ENCODE measurements at regions not wholly inside any gene's neighbourhood (a gene's known extent, or its start where the extent isn't known, plus 50 kb on each side); places are given as distances from the start of the nearest gene placed in this dataset.
A peak's percentile ranks its signal among the peaks of the same experiment; 100 is the strongest.

- H3K27me3 ChIP-seq (ENCODE audit: low read depth, low read length), result no peaks in the 10 kb centered on the region
- peaks cover 0 to 37% of the 10 kb centered on the region in 2 donors for H3K4me1 ChIP-seq (ENCODE audit: control insufficient read depth in 1 of 2, insufficient read depth in 2 of 2, low read length in 2 of 2)
- H3K27ac ChIP-seq (ENCODE audit: low read length), result no peak overlapping the region
- H3K36me3 ChIP-seq (ENCODE audit: control insufficient read depth in 1 of 2, insufficient read depth in 2 of 2, low read length in 2 of 2), result no peaks in the 10 kb centered on the region
- H3K4me3 ChIP-seq (ENCODE audit: low read depth in 1 of 2, low read length in 2 of 2), result no peak overlapping the region
- H3K9me3 ChIP-seq (ENCODE audit: control insufficient read depth in 1 of 2, low read length in 2 of 2), result no peaks in the 10 kb centered on the region
Observed at GRCh38 chr12:19882346-19882745, 443.1 kb downstream of the AEBP2 start.

- no peaks in the 10 kb centered on the region for H3K27me3 ChIP-seq (ENCODE audit: low read depth, low read length)
- H3K4me3 ChIP-seq (ENCODE audit: low read depth in 1 of 2, low read length in 2 of 2), result no peak overlapping the region
- no peaks in the 10 kb centered on the region for H3K36me3 ChIP-seq (ENCODE audit: control insufficient read depth in 1 of 2, insufficient read depth in 2 of 2, low read length in 2 of 2)
- peaks cover 0 to 37% of the 10 kb centered on the region in 2 donors for H3K4me1 ChIP-seq (ENCODE audit: control insufficient read depth in 1 of 2, insufficient read depth in 2 of 2, low read length in 2 of 2)
- peak overlapping the region; percentile 21 for H3K27ac ChIP-seq (ENCODE audit: low read length)
- no peaks in the 10 kb centered on the region for H3K9me3 ChIP-seq (ENCODE audit: control insufficient read depth in 1 of 2, low read length in 2 of 2)
Observed at GRCh38 chr12:19884021-19884492, 444.8 kb downstream of the AEBP2 start.

- Histone ChIP-seq H3K9me3 (ENCODE audit: control insufficient read depth in 1 of 2, low read length in 2 of 2) (no peaks in the 10 kb centered on the region), H3K36me3 (ENCODE audit: control insufficient read depth in 1 of 2, insufficient read depth in 2 of 2, low read length in 2 of 2) (no peaks in the 10 kb centered on the region), H3K4me3 (ENCODE audit: low read depth in 1 of 2, low read length in 2 of 2) (no peak overlapping the region), H3K4me1 (ENCODE audit: control insufficient read depth in 1 of 2, insufficient read depth in 2 of 2, low read length in 2 of 2) (peaks cover 0 to 37% of the 10 kb centered on the region in 2 donors), H3K27ac (ENCODE audit: low read length) (peak overlapping the region; percentile 48), H3K27me3 (ENCODE audit: low read depth, low read length) (no peaks in the 10 kb centered on the region)
Observed at GRCh38 chr12:19885093-19885812, 446.0 kb downstream of the AEBP2 start.

GRCh38 chr12:19886065-19886464, 446.8 kb downstream of the AEBP2 start:
- peak overlapping the region; percentile 48 for H3K27ac ChIP-seq (ENCODE audit: low read length)

GRCh38 chr12:19886639-19887064, 447.4 kb downstream of the AEBP2 start:
- peaks cover 0 to 31% of the 10 kb centered on the region in 2 donors for H3K4me1 ChIP-seq (ENCODE audit: control insufficient read depth in 1 of 2, insufficient read depth in 2 of 2, low read length in 2 of 2)

More at GRCh38 chr12:19886065-19886464, 446.8 kb downstream of the AEBP2 start:
- H3K27me3 ChIP-seq (ENCODE audit: low read depth, low read length), result no peaks in the 10 kb centered on the region
- H3K36me3 ChIP-seq (ENCODE audit: control insufficient read depth in 1 of 2, insufficient read depth in 2 of 2, low read length in 2 of 2), result no peaks in the 10 kb centered on the region
- H3K4me3 ChIP-seq (ENCODE audit: low read depth in 1 of 2, low read length in 2 of 2), result peak overlapping the region in 1 of 2 donors; percentile 1
- H3K9me3 ChIP-seq (ENCODE audit: control insufficient read depth in 1 of 2, low read length in 2 of 2), result no peaks in the 10 kb centered on the region
- H3K4me1 ChIP-seq (ENCODE audit: control insufficient read depth in 1 of 2, insufficient read depth in 2 of 2, low read length in 2 of 2), result peaks cover 0 to 31% of the 10 kb centered on the region in 2 donors

GRCh38 chr12:19890024-19890423, 450.7 kb downstream of the AEBP2 start:
- no peak overlapping the region for H3K4me3 ChIP-seq (ENCODE audit: low read depth in 1 of 2, low read length in 2 of 2)
- H3K9me3 ChIP-seq (ENCODE audit: control insufficient read depth in 1 of 2, low read length in 2 of 2), result no peaks in the 10 kb centered on the region
- H3K4me1 ChIP-seq (ENCODE audit: control insufficient read depth in 1 of 2, insufficient read depth in 2 of 2, low read length in 2 of 2), result peaks cover 0 to 12% of the 10 kb centered on the region in 2 donors
- no peak overlapping the region for H3K27ac ChIP-seq (ENCODE audit: low read length)
- no peaks in the 10 kb centered on the region for H3K27me3 ChIP-seq (ENCODE audit: low read depth, low read length)
- no peaks in the 10 kb centered on the region for H3K36me3 ChIP-seq (ENCODE audit: control insufficient read depth in 1 of 2, insufficient read depth in 2 of 2, low read length in 2 of 2)

More at GRCh38 chr12:19886639-19887064, 447.4 kb downstream of the AEBP2 start:
- H3K36me3 ChIP-seq (ENCODE audit: control insufficient read depth in 1 of 2, insufficient read depth in 2 of 2, low read length in 2 of 2), result no peaks in the 10 kb centered on the region
- H3K27ac ChIP-seq (ENCODE audit: low read length), result peak overlapping the region; percentile 48
- no peaks in the 10 kb centered on the region for H3K9me3 ChIP-seq (ENCODE audit: control insufficient read depth in 1 of 2, low read length in 2 of 2)
- peak overlapping the region in 1 of 2 donors; percentile 1 for H3K4me3 ChIP-seq (ENCODE audit: low read depth in 1 of 2, low read length in 2 of 2)
- no peaks in the 10 kb centered on the region for H3K27me3 ChIP-seq (ENCODE audit: low read depth, low read length)

- H3K36me3 ChIP-seq (ENCODE audit: control insufficient read depth in 1 of 2, insufficient read depth in 2 of 2, low read length in 2 of 2), result no peaks in the 10 kb centered on the region
- no peaks in the 10 kb centered on the region for H3K27me3 ChIP-seq (ENCODE audit: low read depth, low read length)
- H3K27ac ChIP-seq (ENCODE audit: low read length), result no peak overlapping the region
- no peak overlapping the region for H3K4me3 ChIP-seq (ENCODE audit: low read depth in 1 of 2, low read length in 2 of 2)
- no peaks in the 10 kb centered on the region for H3K4me1 ChIP-seq (ENCODE audit: control insufficient read depth in 1 of 2, insufficient read depth in 2 of 2, low read length in 2 of 2)
- H3K9me3 ChIP-seq (ENCODE audit: control insufficient read depth in 1 of 2, low read length in 2 of 2), result no peaks in the 10 kb centered on the region
Observed at GRCh38 chr12:19891936-19892591, 452.8 kb downstream of the AEBP2 start.

- no peaks in the 10 kb centered on the region for H3K27me3 ChIP-seq (ENCODE audit: low read depth, low read length)
- H3K27ac ChIP-seq (ENCODE audit: low read length), result no peak overlapping the region
- H3K36me3 ChIP-seq (ENCODE audit: control insufficient read depth in 1 of 2, insufficient read depth in 2 of 2, low read length in 2 of 2), result no peaks in the 10 kb centered on the region
- H3K4me3 ChIP-seq (ENCODE audit: low read depth in 1 of 2, low read length in 2 of 2), result no peak overlapping the region
- no peaks in the 10 kb centered on the region for H3K4me1 ChIP-seq (ENCODE audit: control insufficient read depth in 1 of 2, insufficient read depth in 2 of 2, low read length in 2 of 2)
- H3K9me3 ChIP-seq (ENCODE audit: control insufficient read depth in 1 of 2, low read length in 2 of 2), result no peaks in the 10 kb centered on the region
Observed at GRCh38 chr12:19893514-19893913, 454.2 kb downstream of the AEBP2 start.

GRCh38 chr12:19894050-19894449, 454.8 kb downstream of the AEBP2 start:
- Histone ChIP-seq H3K9me3 (ENCODE audit: control insufficient read depth in 1 of 2, low read length in 2 of 2) (no peaks in the 10 kb centered on the region), H3K27me3 (ENCODE audit: low read depth, low read length) (no peaks in the 10 kb centered on the region), H3K27ac (ENCODE audit: low read length) (no peak overlapping the region), H3K36me3 (ENCODE audit: control insufficient read depth in 1 of 2, insufficient read depth in 2 of 2, low read length in 2 of 2) (no peaks in the 10 kb centered on the region), H3K4me3 (ENCODE audit: low read depth in 1 of 2, low read length in 2 of 2) (no peak overlapping the region), H3K4me1 (ENCODE audit: control insufficient read depth in 1 of 2, insufficient read depth in 2 of 2, low read length in 2 of 2) (no peaks in the 10 kb centered on the region)

- Histone ChIP-seq H3K36me3 (ENCODE audit: control insufficient read depth in 1 of 2, insufficient read depth in 2 of 2, low read length in 2 of 2) (no peaks in the 10 kb centered on the region), H3K27ac (ENCODE audit: low read length) (no peak overlapping the region), H3K4me1 (ENCODE audit: control insufficient read depth in 1 of 2, insufficient read depth in 2 of 2, low read length in 2 of 2) (no peaks in the 10 kb centered on the region), H3K27me3 (ENCODE audit: low read depth, low read length) (no peaks in the 10 kb centered on the region), H3K9me3 (ENCODE audit: control insufficient read depth in 1 of 2, low read length in 2 of 2) (peaks cover 0 to 2% of the 10 kb centered on the region in 2 donors), H3K4me3 (ENCODE audit: low read depth in 1 of 2, low read length in 2 of 2) (no peak overlapping the region)
Observed at GRCh38 chr12:19894803-19895202, 455.5 kb downstream of the AEBP2 start.

GRCh38 chr12:19895246-19896020, 456.1 kb downstream of the AEBP2 start:
- Histone ChIP-seq H3K4me3 (ENCODE audit: low read depth in 1 of 2, low read length in 2 of 2) (no peak overlapping the region), H3K27me3 (ENCODE audit: low read depth, low read length) (no peaks in the 10 kb centered on the region), H3K27ac (ENCODE audit: low read length) (no peak overlapping the region), H3K9me3 (ENCODE audit: control insufficient read depth in 1 of 2, low read length in 2 of 2) (peaks cover 0 to 2% of the 10 kb centered on the region in 2 donors), H3K4me1 (ENCODE audit: control insufficient read depth in 1 of 2, insufficient read depth in 2 of 2, low read length in 2 of 2) (no peaks in the 10 kb centered on the region), H3K36me3 (ENCODE audit: control insufficient read depth in 1 of 2, insufficient read depth in 2 of 2, low read length in 2 of 2) (no peaks in the 10 kb centered on the region)

Measured in muscle layer of duodenum (tissue), 2 donors.